Lower leg skin (tissue), 3 donors: ENCODE measurements at regions not wholly inside any gene's neighbourhood (a gene's known extent, or its start where the extent isn't known, plus 50 kb on each side); places are given as distances from the start of the nearest gene placed in this dataset.

Source experiments
- CTCF ChIP-seq, 3 donors: fragments of 450-650 bp; IDR thresholded peaks; one replicate each; pipeline ENCODE4 v1.5.1; 2016; ENCODE audit warnings: antibody characterized with exemption in 3 of 3, mild to moderate bottlenecking in 3 of 3, moderate library complexity in 2 of 3
- POLR2A ChIP-seq, 2 donors: fragments of 450-650 bp; IDR thresholded peaks; one replicate each; pipeline ENCODE4 v1.6.1; 2016 to 2017; ENCODE audit warnings: antibody characterized with exemption in 2 of 2, mild to moderate bottlenecking in 1 of 2, moderate library complexity in 1 of 2

- TF ChIP-seq CTCF (IDR thresholded peaks at IDR 0.05), result no peak
- TF ChIP-seq POLR2A (IDR thresholded peaks at IDR 0.05), result no peak
Observed at GRCh38 chr19:28553005-28553404, 659.9 kb downstream of the UQCRFS1 start.
